ENCODE measurements at regions not wholly inside any gene's neighbourhood (a gene's known extent, or its start where the extent isn't known, plus 50 kb on each side); places are given as distances from the start of the nearest gene placed in this dataset.

- TF ChIP-seq CTCF (conservative IDR thresholded peaks at IDR 0.05; ENCODE audit: low read depth, low read length) (no peak), EZH2 (IDR thresholded peaks at IDR 0.05; ENCODE audit: low read length, unreplicated experiment) (no peak), EZH2phosphoT487 (IDR thresholded peaks at IDR 0.05; ENCODE audit: borderline replicate concordance, low read length) (no peak)
Measured at GRCh38 chr11:15674756-15675155, 560.0 kb downstream of the INSC start.
